GM12878 (cell line): ENCODE measurements at regions not wholly inside any gene's neighbourhood (a gene's known extent, or its start where the extent isn't known, plus 50 kb on each side); places are given as distances from the start of the nearest gene placed in this dataset.

Experiments
- ATAC-seq: fragments of 200-7000 bp; cut with Tn5 transposase; 3 replicates; pipeline ENCODE4 v1.9.1; 2020; ENCODE audit warnings: mild to moderate bottlenecking, moderate library complexity
- BruUV-seq: library from RNA; stranded (reverse); fragments of 400-500 nt; replicated peaks from 2 replicates; lab custom pipeline; 2021; lab: Mats Ljungman, UMichigan
- CTCF ChIA-PET: fragments of 300-600 bp; sonication (Branson Sonifier 250); formaldehyde crosslinking; extraction: SDS; loops from one replicate; lab custom pipeline; 2021; ENCODE audit warnings: inconsistent platforms; lab: Yijun Ruan, JAX
- POLR2A ChIA-PET: fragments of 350-600 bp; formaldehyde crosslinking; extraction: SDS; loops from one replicate; lab custom pipeline; 2021; ENCODE audit warnings: inconsistent platforms; lab: Charles Lee
- RAD21 ChIA-PET: fragments of 300-600 bp; sonication (Branson Sonifier 250); formaldehyde crosslinking; loops from one replicate; lab custom pipeline; 2023; ENCODE audit warnings: antibody characterized with exemption; ENCODE audit not compliant: unreplicated experiment; lab: Charles Lee
- SMC1A ChIA-PET: fragments of 300-600 bp; sonication (Branson Sonifier 250); formaldehyde crosslinking; loops from one replicate; lab custom pipeline; 2023; ENCODE audit not compliant: unreplicated experiment, uncharacterized antibody; lab: Charles Lee
- DNase-seq: peaks from one replicate; pipeline ENCODE4 v3.0.0-alpha.2; 2011; ENCODE audit warnings: low read depth, low spot score
- FAIRE-seq: peaks from 3 replicates; lab custom pipeline; 2011; peaks lifted over from hg19 to GRCh38; lab: Jason Lieb, UNC
- H2AFZ ChIP-seq: 2 replicates; pipeline ENCODE4 v1.6.0; 2011; ENCODE audit warnings: low read depth, low read length, control low read depth; ENCODE audit not compliant: control insufficient read depth
- H3K27ac ChIP-seq: 2 replicates; pipeline ENCODE4 v1.5.1; 2011; ENCODE audit warnings: control low read depth; ENCODE audit not compliant: control insufficient read depth, insufficient read depth
- H3K27me3 ChIP-seq, 2 experiments: replicated peaks in 1 of 2; 2 replicates each; pipeline versions ENCODE4 v1.6.0 to v1.6.1; 2011; ENCODE audit warnings: low read length in 1 of 2; ENCODE audit not compliant: control insufficient read depth in 2 of 2, insufficient read depth in 2 of 2
- H3K36me3 ChIP-seq, 2 experiments: 2 replicates each; pipeline ENCODE4 v1.5.1; 2011; ENCODE audit warnings: low read length in 1 of 2; ENCODE audit not compliant: control insufficient read depth in 2 of 2, insufficient read depth in 2 of 2
- H3K4me1 ChIP-seq: 2 replicates; pipeline ENCODE4 v1.6.1; 2011; ENCODE audit warnings: mild to moderate bottlenecking, low read length, moderate library complexity, mixed read lengths; ENCODE audit not compliant: control insufficient read depth, insufficient read depth
- H3K4me2 ChIP-seq: 2 replicates; pipeline ENCODE4 v1.6.0; 2011; ENCODE audit warnings: control low read depth; ENCODE audit not compliant: control insufficient read depth, insufficient read depth
- H3K4me3 ChIP-seq: fragments of 200-600 bp; sonication (generic); 2 replicates; pipeline ENCODE4 v1.5.1; 2016
- H3K79me2 ChIP-seq: 2 replicates; pipeline ENCODE4 v1.6.0; 2011; ENCODE audit warnings: low read length; ENCODE audit not compliant: control insufficient read depth, insufficient read depth
- H3K9ac ChIP-seq: 2 replicates; pipeline ENCODE4 v1.8.0; 2011; ENCODE audit warnings: low read length, control low read depth, mixed read lengths; ENCODE audit not compliant: control insufficient read depth, insufficient read depth
- H3K9me3 ChIP-seq: replicated peaks from 3 replicates; pipeline ENCODE4 v1.5.1; 2011; ENCODE audit warnings: mild to moderate bottlenecking, low read length; ENCODE audit not compliant: control insufficient read depth, insufficient read depth
- H4K20me1 ChIP-seq: 2 replicates; pipeline ENCODE4 v1.6.0; 2011; ENCODE audit not compliant: control insufficient read depth, insufficient read depth
- NFYB ChIP-seq: IDR thresholded peaks from 2 replicates; pipeline ENCODE4 v1.6.1; 2011; ENCODE audit warnings: low read depth, mild to moderate bottlenecking, low read length, improper control_type of control experiment, moderate library complexity; ENCODE audit not compliant: insufficient read depth
- WGBS: methylation state at CpG from one replicate; pipeline ENCODE4 v1.1.6; 2016; ENCODE audit warnings: low lambda C conversion rate; ENCODE audit not compliant: insufficient replicate concordance, insufficient coverage; ENCODE audit errors: missing lambda C conversion rate; 5-methylcytosine and 5-hydroxymethylcytosine counted together
- in situ Hi-C: fragments of 300-500 bp; cut with MboI; formaldehyde crosslinking; loops from 9 replicates; pipeline ENCODE4 v1.14.3; 2018; ENCODE audit warnings: mixed read lengths
- intact Hi-C: fragments of 100-400 bp; cut with micrococcal nuclease; formaldehyde crosslinking; loops from one replicate; pipeline ENCODE4 v1.14.2; 2022; ENCODE audit not compliant: unreplicated experiment
- TF ChIP-seq, protein P1 (sequence below): fragments of 450-650 bp; conservative IDR thresholded peaks from 2 replicates; pipeline ENCODE4 v1.6.1; 2017; ENCODE audit warnings: mild to moderate bottlenecking, moderate library complexity

DNA sequence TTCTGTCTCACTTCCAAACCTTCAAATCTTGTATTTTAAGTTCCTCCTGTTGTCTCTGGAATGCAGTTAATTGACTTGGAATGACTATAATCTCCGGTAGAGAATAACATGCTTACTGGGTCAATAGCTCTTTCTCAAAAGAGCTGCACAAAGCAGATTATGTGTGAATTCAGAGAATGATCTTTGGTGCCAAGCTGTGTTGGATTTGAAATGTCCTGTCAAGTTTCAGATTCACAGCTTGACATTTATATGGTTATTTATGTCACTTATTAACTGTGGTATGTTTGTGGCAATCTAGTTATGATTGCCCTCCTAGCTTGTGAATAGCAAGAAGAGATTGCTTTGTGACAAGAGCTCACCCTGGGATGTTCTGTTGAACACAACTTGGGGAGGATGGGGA, 128.3 kb upstream of the KCNE2 start (continued):
- TF ChIP-seq NFYB = no peak

DNA sequence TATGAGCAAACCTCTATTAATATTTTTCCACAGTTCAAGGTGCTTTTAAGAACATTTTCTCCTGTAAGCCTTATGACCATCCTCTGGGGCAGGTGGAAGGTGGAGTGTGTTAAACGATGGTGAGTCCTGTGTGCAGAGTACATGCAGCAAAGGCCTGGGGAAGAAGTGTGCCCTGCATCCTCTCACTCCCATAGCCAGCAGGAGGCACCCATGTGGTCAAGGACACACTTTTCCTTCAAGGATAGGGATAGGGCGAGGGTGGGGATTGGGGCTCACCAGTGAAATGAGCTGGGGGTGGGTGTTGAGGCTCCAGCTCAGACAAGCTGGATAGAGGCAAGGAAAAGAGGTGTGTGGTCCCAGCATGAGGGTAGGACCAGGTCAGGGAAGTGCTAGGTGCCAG, 120.8 kb upstream of the KCNE2 start:
- POLR2A ChIA-PET = no interaction called here
- Histone ChIP-seq H4K20me1 (no peaks in the 10 kb centered on the region), H3K27ac (no peak overlapping the region), H3K27me3 (no peaks in the 10 kb centered on the region), H3K4me2 (no peak overlapping the region), H3K79me2 (no peaks in the 10 kb centered on the region), H3K4me3 (no peak overlapping the region), H2AFZ (no peak overlapping the region), H3K9ac (no peak overlapping the region), H3K4me1 (no peaks in the 10 kb centered on the region), H3K36me3 (no peaks in the 10 kb centered on the region), H3K9me3 (no peaks in the 10 kb centered on the region; the same call in 2 of the 3 replicates)
- ATAC-seq (no peak), DNase-seq (no peak), FAIRE-seq (no peak)
- TF ChIP-seq, protein P1, sequence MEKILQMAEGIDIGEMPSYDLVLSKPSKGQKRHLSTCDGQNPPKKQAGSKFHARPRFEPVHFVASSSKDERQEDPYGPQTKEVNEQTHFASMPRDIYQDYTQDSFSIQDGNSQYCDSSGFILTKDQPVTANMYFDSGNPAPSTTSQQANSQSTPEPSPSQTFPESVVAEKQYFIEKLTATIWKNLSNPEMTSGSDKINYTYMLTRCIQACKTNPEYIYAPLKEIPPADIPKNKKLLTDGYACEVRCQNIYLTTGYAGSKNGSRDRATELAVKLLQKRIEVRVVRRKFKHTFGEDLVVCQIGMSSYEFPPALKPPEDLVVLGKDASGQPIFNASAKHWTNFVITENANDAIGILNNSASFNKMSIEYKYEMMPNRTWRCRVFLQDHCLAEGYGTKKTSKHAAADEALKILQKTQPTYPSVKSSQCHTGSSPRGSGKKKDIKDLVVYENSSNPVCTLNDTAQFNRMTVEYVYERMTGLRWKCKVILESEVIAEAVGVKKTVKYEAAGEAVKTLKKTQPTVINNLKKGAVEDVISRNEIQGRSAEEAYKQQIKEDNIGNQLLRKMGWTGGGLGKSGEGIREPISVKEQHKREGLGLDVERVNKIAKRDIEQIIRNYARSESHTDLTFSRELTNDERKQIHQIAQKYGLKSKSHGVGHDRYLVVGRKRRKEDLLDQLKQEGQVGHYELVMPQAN = no peak
- RAD21 ChIA-PET = interaction anchor here (6.0 kb wide), 1 partner anchor 319 kb away, joined by 27 read pairs; no protein-coding TSS in a partner anchor
- WGBS = 13% methylated on average over 2 of the region's 2 CpGs
- in situ Hi-C loops = no loop called here
- CTCF ChIA-PET = interaction anchor here (0.9 to 6.0 kb wide), 3 partner anchors 24 to 319 kb away, joined by 3 to 41 read pairs (median 3); no protein-coding TSS in a partner anchor
- intact Hi-C loops = loop anchor here (5.0 kb wide), 1 partner anchor 321 kb away; no protein-coding TSS in a partner anchor
- SMC1A ChIA-PET = interaction anchor here (0.6 to 4.6 kb wide), 3 partner anchors 141 to 319 kb away, joined by 3 to 29 read pairs (median 4); no protein-coding TSS in a partner anchor
- no TSS peak for BruUV-seq
